ENCODE measurements at regions not wholly inside any gene's neighbourhood (a gene's known extent, or its start where the extent isn't known, plus 50 kb on each side); places are given as distances from the start of the nearest gene placed in this dataset.

DNA sequence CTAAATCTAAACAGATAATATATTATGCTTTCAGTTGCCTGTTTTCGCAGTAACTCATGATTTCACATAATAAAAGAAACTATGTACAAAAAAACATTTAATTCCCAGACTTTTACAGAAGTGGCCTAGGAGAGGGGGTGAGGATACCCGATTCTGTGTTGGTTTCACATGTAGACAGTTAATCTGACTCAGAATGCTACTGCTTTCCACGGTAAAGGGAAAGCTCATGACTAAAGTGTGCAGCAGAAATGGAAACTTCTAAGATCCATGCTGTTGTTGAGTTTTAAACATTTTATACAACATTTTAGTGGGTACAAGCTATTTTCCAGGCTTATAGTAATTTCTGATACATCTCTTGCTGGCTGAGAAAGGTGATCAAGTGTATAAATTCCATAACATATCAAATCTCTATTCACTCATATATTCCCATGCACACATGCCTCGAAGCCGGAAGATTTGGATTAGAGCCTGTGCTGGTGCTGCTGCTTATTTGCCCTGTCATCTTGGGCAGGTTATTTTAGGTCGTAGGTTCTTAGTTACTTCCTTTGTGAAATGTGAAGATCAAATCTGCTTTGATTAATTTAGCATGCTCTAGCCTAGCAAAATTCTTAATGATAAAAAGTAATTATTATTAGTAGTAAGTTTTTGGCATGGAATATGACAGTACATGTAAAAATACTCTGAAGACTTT, 896.7 kb upstream of the MAP3K7 start:
- no peak overlapping the region for H2BK120ac ChIP-seq (replicated peaks; ENCODE audit: low read depth, low read length)
- FAIRE-seq: no peak
- no peak overlapping the region for H3K56ac ChIP-seq (replicated peaks; ENCODE audit: insufficient read length, low read depth, low read length)
- no peak overlapping the region for H3K14ac ChIP-seq (ENCODE audit: insufficient read length)
- H2BK20ac ChIP-seq (ENCODE audit: low read length): no peak overlapping the region
- no peak for DNase-seq (ENCODE audit: low read depth in 1 of 2, low spot score in 2 of 2)
- CTCF ChIA-PET (ENCODE audit: partially characterized antibody): no interaction called here
- H4K20me1 ChIP-seq (replicated peaks in 1 of 2; ENCODE audit: control insufficient read depth in 1 of 2, insufficient read depth in 2 of 2, low read length in 2 of 2): no peaks in the 10 kb centered on the region
- no peak overlapping the region for H3K27ac ChIP-seq (ENCODE audit: low read depth, low read length)
- H2BK5ac ChIP-seq (ENCODE audit: low read depth, low read length): no peak overlapping the region
- no peak overlapping the region for H2BK15ac ChIP-seq (ENCODE audit: low read length)
- no peak overlapping the region for H2AK5ac ChIP-seq (ENCODE audit: low read depth, low read length)
- H3K4me2 ChIP-seq (ENCODE audit: insufficient read depth in 1 of 2, low read depth in 2 of 2, low read length in 2 of 2): no peak overlapping the region
- H3K79me2 ChIP-seq (ENCODE audit: control insufficient read depth in 1 of 2, insufficient read depth in 2 of 2, low read length in 2 of 2): no peaks in the 10 kb centered on the region
- 98% methylated on average over 6 of the region's 6 CpGs; no CpG with 5 or more reads in 1 of the 2 experiments for WGBS, 2 experiments (ENCODE audit: extremely low coverage in 1 of 2, insufficient coverage in 1 of 2, insufficient read length in 1 of 2, insufficient replicate concordance in 2 of 2, low coverage in 1 of 2, low lambda C conversion rate in 2 of 2, missing lambda C conversion rate in 1 of 2)
- H3K9me3 ChIP-seq (ENCODE audit: insufficient read depth in 2 of 2, low read depth in 1 of 2, low read length in 1 of 2): no peaks in the 10 kb centered on the region
- H4K5ac ChIP-seq (ENCODE audit: insufficient read length, low read depth, low read length): no peak overlapping the region
- H2BK12ac ChIP-seq (ENCODE audit: low read depth, low read length): no peak overlapping the region
- POLR2A ChIA-PET (ENCODE audit: partially characterized antibody): no interaction called here
- H3K9ac ChIP-seq (replicated peaks in 1 of 4; ENCODE audit: extremely low read depth in 1 of 4, low read depth in 3 of 4, low read length in 3 of 4): no peak overlapping the region
- H3K79me1 ChIP-seq (ENCODE audit: low read depth, low read length): no peaks in the 10 kb centered on the region
- H3K23me2 ChIP-seq (ENCODE audit: low read depth, low read length): no peaks in the 10 kb centered on the region
- H3K4me1 ChIP-seq (replicated peaks in 1 of 4; ENCODE audit: control insufficient read depth in 3 of 4, insufficient read depth in 4 of 4, low read length in 3 of 4): no peaks in the 10 kb centered on the region
- no peak overlapping the region for H2AFZ ChIP-seq (ENCODE audit: low read length)
- H3K4ac ChIP-seq (replicated peaks; ENCODE audit: insufficient read length, low read depth, low read length): no peak overlapping the region
- no peak overlapping the region for H4K8ac ChIP-seq (ENCODE audit: extremely low read depth, insufficient read depth, low read length)
- H3K27me3 ChIP-seq (replicated peaks in 1 of 4; ENCODE audit: control insufficient read depth in 3 of 4, extremely low read depth in 1 of 4, insufficient read depth in 3 of 4, low read length in 3 of 4): peaks cover 0 to 2% (median 0%) of the 10 kb centered on the region in 4 experiments; a peak in 1 of 7 replicates
- H4K91ac ChIP-seq (replicated peaks; ENCODE audit: insufficient read length, low read length): no peak overlapping the region
- no peak overlapping the region for H3K18ac ChIP-seq (ENCODE audit: extremely low read depth, low read length)
- no peak overlapping the region for H3K23ac ChIP-seq (ENCODE audit: insufficient read length)
- no peaks in the 10 kb centered on the region for H3K36me3 ChIP-seq (ENCODE audit: control insufficient read depth in 2 of 4, insufficient read depth in 4 of 4, low read length in 3 of 4)
- no peak overlapping the region for H3K4me3 ChIP-seq (ENCODE audit: extremely low read depth in 1 of 4, insufficient read depth in 2 of 4, low read depth in 3 of 4, low read length in 4 of 4)
- TF ChIP-seq CHD1 (IDR thresholded peaks at IDR 0.05; ENCODE audit: low read depth, low read length): no peak
- no peak for TF ChIP-seq SRF (IDR thresholded peaks at IDR 0.05; ENCODE audit: low read depth, low read length)
- no peak for TF ChIP-seq SP1 (IDR thresholded peaks at IDR 0.05; ENCODE audit: low read depth, low read length)
- TF ChIP-seq GABPA (IDR thresholded peaks at IDR 0.05; ENCODE audit: borderline replicate concordance, insufficient read depth, low read length): no peak
- TF ChIP-seq TEAD4 (IDR thresholded peaks at IDR 0.05; ENCODE audit: low read depth, low read length): no peak
- no peak for TF ChIP-seq PHF8 (conservative IDR thresholded peaks at IDR 0.05; ENCODE audit: low read depth, low read length)
- no peak for TF ChIP-seq CBX5 (IDR thresholded peaks at IDR 0.05; ENCODE audit: low read depth, low read length)
- TF ChIP-seq, protein P1, sequence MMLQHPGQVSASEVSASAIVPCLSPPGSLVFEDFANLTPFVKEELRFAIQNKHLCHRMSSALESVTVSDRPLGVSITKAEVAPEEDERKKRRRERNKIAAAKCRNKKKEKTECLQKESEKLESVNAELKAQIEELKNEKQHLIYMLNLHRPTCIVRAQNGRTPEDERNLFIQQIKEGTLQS (IDR thresholded peaks at IDR 0.05; ENCODE audit: insufficient read depth, low read depth, low read length): no peak
- TF ChIP-seq RAD21 (IDR thresholded peaks at IDR 0.05 in 1 of 2, conservative IDR thresholded peaks at IDR 0.05 in 1 of 2; ENCODE audit: low read depth in 2 of 2, low read length in 2 of 2): no peak
- no peak for TF ChIP-seq ZNF274 (IDR thresholded peaks at IDR 0.05; ENCODE audit: borderline replicate concordance, extremely low read depth, low read length)
- TF ChIP-seq RFX5 (IDR thresholded peaks at IDR 0.05; ENCODE audit: borderline replicate concordance, low read depth, low read length): no peak
- no peak for TF ChIP-seq RBBP5 (IDR thresholded peaks at IDR 0.05; ENCODE audit: borderline replicate concordance, low read depth, low read length)
- TF ChIP-seq BRCA1 (IDR thresholded peaks at IDR 0.05; ENCODE audit: low read depth, low read length): no peak

Measured in H1 (cell line).